Stimulated activated naive CD8-positive, alpha-beta T cell treated with anti-CD3 and anti-CD28 coated beads, Interleukin-15, amount 100 ng/mL, for 72 hours (primary cell): ENCODE measurements at regions not wholly inside any gene's neighbourhood (a gene's known extent, or its start where the extent isn't known, plus 50 kb on each side); places are given as distances from the start of the nearest gene placed in this dataset.
A peak's percentile ranks its signal among the peaks of the same experiment; 100 is the strongest.
"Not testable (repeated sequence)": the region's sequence is repeated elsewhere in the genome, so short reads cannot be mapped to it uniquely, and the experiment has no call there.

ENCODE experiments used
- ATAC-seq: fragments of 150-1000 bp; cut with Tn5 transposase; 2 replicates; pipeline ENCODE4 v1.10.0; 2021; ENCODE audit warnings: mild to moderate bottlenecking, moderate library complexity
- DNase-seq, 2 donors: peaks; one replicate each; pipeline ENCODE4 v3.0.0; 2021 to 2022
- H3K27ac Mint-ChIP-seq, 2 donors: one replicate each; pipeline ENCODE4 v1.8.0; 2022; ENCODE audit warnings: mild to moderate bottlenecking in 2 of 2, mixed read lengths in 2 of 2, moderate library complexity in 2 of 2
- H3K27me3 Mint-ChIP-seq: one replicate; pipeline ENCODE4 v1.8.0; 2022; ENCODE audit warnings: mixed read lengths
- H3K4me1 Mint-ChIP-seq: one replicate; pipeline ENCODE4 v1.8.0; 2022; ENCODE audit warnings: mild to moderate bottlenecking, mixed read lengths
- H3K4me3 Mint-ChIP-seq, 2 donors: one replicate each; pipeline ENCODE4 v1.8.0; 2022; ENCODE audit warnings: mild to moderate bottlenecking in 2 of 2, mixed read lengths in 2 of 2, moderate library complexity in 1 of 2
- H3K9me3 Mint-ChIP-seq, 2 donors: one replicate each; pipeline ENCODE4 v1.8.0; 2022; ENCODE audit warnings: mixed read lengths in 2 of 2

DNA sequence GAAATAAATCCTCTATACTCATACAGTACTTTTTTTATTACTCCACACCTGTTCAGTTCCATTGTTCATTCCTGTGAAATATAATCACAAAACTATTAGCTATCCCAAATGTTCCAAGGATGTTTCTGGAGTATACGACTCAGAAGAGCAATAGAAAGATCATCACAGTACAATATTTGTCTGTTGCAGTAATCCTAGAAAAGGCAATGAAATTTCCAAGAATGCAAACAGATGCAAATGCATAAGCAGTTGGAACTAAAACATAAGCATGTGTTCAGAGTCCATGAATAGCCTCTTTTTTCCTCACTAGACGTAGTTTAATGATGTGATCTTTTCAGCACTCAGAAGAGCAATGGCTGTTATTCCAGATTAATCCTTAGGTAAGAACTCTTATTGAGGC, 55.2 kb downstream of the RTL3 start:
- Mint-ChIP-seq H3K27me3 (no peaks in the 10 kb centered on the region), H3K27ac (no peak overlapping the region), H3K4me1 (no peaks in the 10 kb centered on the region), H3K4me3 (no peak overlapping the region), H3K9me3 (peaks cover 5 to 7% of the 10 kb centered on the region in 2 donors)
- no peak for ATAC-seq
- no peak for DNase-seq

DNA sequence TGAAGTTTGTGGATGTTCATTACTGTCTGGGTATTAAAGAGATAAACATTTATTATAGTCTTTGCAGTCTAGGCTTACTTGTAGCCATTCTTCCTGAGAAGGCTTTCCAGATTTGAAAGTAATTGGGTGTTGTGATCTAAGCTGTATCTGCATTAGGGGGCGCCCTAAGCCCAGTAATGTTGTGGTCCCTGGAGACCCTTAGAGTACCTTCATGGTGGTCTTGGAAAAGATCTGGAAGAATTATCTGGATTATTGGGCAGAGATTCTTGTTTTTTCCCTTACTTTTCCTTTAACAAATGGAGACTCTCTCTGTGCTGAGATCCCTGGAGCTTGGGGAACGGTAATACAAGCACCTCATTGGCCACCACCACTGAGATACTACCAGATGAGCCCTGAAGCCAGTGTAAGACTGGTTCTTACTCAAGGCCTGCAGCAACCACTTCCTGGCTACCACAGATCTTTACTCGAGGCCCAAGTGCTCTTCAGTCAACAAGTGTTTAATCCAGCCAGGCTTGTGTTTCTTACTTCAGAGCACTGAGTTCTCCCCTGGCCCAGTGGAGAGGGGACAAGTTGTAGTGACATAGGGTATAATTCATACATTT, 63.1 kb downstream of the RTL3 start:
- DNase-seq (peak in 1 of 2 donors; percentile 0), ATAC-seq (peak; percentile 60)
- H3K4me3 Mint-ChIP-seq, result no peak overlapping the region
- no peaks in the 10 kb centered on the region for H3K27me3 Mint-ChIP-seq
- no peak overlapping the region for H3K27ac Mint-ChIP-seq
- peaks cover 12 to 16% of the 10 kb centered on the region in 2 donors for H3K9me3 Mint-ChIP-seq
- no peaks in the 10 kb centered on the region for H3K4me1 Mint-ChIP-seq

DNA sequence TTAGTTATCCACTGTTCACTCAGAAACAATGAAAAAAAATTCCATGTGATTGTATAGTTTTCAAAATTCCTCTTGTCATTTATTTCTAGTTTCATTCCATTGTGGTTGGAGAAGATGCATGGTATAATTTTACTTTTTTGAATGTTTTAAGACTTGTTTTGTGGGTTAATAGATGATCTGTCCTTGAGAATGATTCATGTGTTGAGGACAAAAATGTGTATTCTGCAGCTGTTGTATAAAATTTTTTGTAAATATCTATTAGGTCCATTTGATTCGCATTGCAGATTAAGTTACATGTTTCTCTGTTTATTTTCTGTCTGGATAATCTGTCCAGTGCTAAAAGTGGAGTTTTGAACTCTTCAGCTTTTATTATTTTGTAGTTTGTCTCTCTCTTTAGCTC, 65.4 kb downstream of the RTL3 start:
- DNase-seq (no peak), ATAC-seq (no peak)
- H3K27ac Mint-ChIP-seq, result no peak overlapping the region
- H3K27me3 Mint-ChIP-seq, result no peaks in the 10 kb centered on the region
- H3K4me1 Mint-ChIP-seq, result no peaks in the 10 kb centered on the region
- H3K9me3 Mint-ChIP-seq, result peaks cover 7 to 9% of the 10 kb centered on the region in 2 donors
- no peak overlapping the region for H3K4me3 Mint-ChIP-seq

DNA sequence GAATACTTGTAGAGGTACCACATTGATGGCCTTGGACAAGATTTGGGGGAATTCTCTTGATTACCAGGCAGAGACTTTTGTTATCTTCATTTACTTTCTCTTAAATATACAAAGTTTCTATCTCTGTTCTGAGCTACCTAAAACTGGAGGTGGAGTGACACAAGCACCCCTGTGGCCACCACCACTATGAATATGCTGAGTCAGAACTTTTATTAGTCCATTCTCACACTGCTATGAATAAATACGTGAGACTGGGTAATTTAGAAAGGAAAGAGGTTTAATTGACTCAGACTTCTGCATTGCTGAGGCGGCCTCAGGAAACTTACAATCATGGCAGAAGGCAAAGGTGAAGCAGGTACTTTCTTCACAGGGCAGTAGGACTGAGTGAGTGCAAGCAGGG, 67.1 kb downstream of the RTL3 start:
- no peak for DNase-seq

DNA sequence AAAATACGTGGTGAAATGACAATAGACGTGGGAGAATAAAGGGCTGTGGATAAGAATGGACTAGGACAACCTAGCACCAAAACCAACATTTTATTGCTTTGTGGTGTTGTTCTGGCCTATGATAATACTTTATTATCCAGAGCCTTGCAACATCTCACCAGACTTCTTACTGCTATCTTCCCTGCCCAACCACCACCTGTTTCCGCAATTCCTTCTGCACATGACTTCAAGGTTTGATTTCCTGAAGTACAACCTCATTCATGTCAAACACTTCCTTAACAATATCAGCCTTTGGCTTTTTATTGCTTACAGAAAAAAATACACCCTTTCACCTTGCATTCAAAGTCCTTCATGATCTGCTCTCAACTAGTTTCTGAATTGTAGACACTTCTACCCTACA, 84.8 kb downstream of the RTL3 start:
- DNase-seq (no peak), ATAC-seq (no peak)
- H3K4me1 Mint-ChIP-seq, result peaks cover 8% of the 10 kb centered on the region
- H3K4me3 Mint-ChIP-seq, result no peak overlapping the region
- no peaks in the 10 kb centered on the region for H3K27me3 Mint-ChIP-seq
- no peaks in the 10 kb centered on the region for H3K9me3 Mint-ChIP-seq
- H3K27ac Mint-ChIP-seq, result no peak overlapping the region

More for the DNA sequence above, 67.1 kb downstream of the RTL3 start:
- ATAC-seq, result no peak
- H3K27ac Mint-ChIP-seq, result no peak overlapping the region
- H3K4me1 Mint-ChIP-seq, result no peaks in the 10 kb centered on the region
- H3K9me3 Mint-ChIP-seq, result peaks cover 7 to 9% of the 10 kb centered on the region in 2 donors
- no peaks in the 10 kb centered on the region for H3K27me3 Mint-ChIP-seq
- H3K4me3 Mint-ChIP-seq, result no peak overlapping the region

DNA sequence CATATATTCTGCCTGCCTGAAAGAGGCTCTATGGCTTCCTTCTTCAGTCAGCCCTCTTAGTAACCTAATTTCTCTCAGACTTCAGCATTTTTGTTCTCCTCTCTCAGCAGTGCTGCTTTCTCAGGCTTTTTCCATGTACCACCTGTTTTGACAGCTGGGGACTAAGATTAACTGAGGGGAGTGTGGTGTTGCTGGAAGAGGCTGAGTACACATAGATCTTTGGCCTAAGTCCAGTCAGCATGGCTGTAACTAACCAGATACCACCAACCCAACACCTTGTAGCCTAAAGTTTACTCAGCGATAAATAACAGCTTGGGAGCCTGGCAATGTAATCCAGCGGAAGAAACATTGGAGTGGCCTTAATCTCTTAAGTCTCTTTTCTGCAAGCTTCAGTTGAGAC, 85.5 kb downstream of the RTL3 start:
- Mint-ChIP-seq H3K27me3 (no peaks in the 10 kb centered on the region), H3K27ac (no peak overlapping the region), H3K9me3 (no peaks in the 10 kb centered on the region), H3K4me3 (no peak overlapping the region), H3K4me1 (peaks cover 8% of the 10 kb centered on the region)
- DNase-seq (no peak), ATAC-seq (no peak)

DNA sequence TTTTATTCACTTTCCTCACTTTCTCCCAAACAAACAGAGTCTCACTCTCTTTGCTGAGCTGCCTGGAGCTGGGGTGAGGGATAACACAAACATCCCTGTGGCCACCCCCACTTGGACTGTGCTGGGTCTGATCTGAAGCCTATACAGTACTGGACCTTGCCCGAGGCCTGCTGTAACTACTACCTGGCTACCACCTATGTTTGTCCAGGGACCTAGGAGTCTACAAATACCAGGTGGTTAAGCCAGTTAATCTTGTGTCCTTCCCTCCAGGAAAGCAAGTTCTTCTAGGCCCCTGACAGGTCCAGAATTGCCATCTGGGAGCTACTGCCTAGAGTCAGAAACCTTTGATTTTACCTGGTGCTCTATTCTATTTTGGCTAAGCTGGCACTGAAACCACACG, 87.3 kb downstream of the RTL3 start:
- Mint-ChIP-seq H3K27ac (no peak overlapping the region), H3K4me3 (no peak overlapping the region), H3K27me3 (no peaks in the 10 kb centered on the region), H3K9me3 (no peaks in the 10 kb centered on the region), H3K4me1 (peaks cover 8% of the 10 kb centered on the region)
- DNase-seq (no peak), ATAC-seq (no peak)

DNA sequence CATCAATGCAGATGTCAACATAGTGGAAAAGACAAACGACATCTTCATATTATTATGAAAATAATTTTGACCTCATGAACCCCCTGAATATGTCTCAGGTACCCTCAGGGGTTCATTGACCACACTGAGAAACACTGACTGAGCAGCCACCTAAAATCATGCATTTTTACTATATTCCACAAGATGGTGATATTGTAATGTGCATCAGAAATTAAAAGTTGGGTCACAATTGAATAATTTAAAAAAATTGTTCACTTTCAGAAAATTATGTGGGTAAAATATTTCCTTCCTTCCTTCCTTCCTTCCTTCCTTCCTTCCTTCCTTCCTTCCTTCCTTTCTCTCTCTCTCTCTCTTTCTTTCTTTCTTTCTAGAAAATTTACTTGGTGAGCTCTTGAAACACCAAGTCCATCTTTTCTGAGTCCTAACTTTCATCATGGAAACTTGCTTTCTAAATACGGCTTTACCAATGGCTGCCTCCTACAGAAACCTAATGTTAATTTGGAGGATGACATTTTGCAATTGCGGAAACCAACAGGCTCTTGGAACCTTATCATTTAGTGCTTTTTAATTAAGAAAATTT, 103.6 kb downstream of the RTL3 start:
- ATAC-seq (no peak), DNase-seq (no peak)
- Mint-ChIP-seq H3K27ac (no peak overlapping the region), H3K27me3 (no peaks in the 10 kb centered on the region), H3K4me1 (peaks cover 4% of the 10 kb centered on the region), H3K4me3 (peak overlapping the region in 1 of 2 donors; percentile 41), H3K9me3 (peaks cover 0 to under 1% of the 10 kb centered on the region in 2 donors)

DNA sequence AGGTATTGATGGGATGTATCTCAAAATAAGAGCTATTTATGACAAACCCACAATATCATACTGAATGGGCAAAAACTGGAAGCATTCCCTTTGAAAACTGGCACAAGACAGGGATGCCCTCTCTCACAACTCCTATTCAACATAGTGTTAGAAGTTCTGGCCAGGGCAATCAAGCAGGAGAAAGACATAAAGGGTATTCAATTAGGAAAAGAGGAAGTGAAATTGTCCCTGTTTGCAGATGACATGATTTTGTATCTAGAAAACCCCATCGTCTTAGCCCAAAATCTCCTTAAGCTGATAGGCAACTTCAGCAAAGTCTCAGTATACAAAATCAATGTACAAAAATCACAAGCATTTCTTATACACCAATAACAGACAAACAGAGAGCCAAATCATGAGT, 106.5 kb downstream of the RTL3 start:
- H3K4me1 Mint-ChIP-seq, H3K27me3 Mint-ChIP-seq, H3K27ac Mint-ChIP-seq, H3K4me3 Mint-ChIP-seq, ATAC-seq, DNase-seq: not testable (repeated sequence)
- H3K9me3 Mint-ChIP-seq, result peaks cover 0 to 14% of the 10 kb centered on the region in 2 donors

DNA sequence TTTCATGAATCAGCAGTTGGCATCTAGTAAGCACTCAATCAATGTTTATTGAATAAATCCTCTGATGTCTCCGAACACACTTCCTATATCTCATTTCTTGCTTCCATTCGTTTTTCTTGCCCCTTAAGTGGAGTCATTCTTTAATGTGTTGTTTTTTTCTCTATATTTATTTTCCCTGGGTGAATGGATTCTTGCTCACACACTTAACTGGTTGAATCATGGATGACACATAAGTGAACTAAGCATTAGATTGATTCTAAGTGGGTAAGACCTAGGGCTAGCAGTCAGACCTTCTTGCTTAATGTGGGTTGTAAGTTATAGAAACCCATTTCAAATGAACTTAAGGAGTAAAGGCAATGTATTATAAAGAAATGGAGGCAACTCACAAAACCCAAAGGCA, 111.1 kb downstream of the RTL3 start:
- no peak for DNase-seq
- Mint-ChIP-seq H3K9me3 (peaks cover 8 to 40% of the 10 kb centered on the region in 2 donors), H3K4me3 (no peak overlapping the region), H3K4me1 (no peaks in the 10 kb centered on the region), H3K27ac (peak overlapping the region in 1 of 2 donors; percentile 83), H3K27me3 (no peaks in the 10 kb centered on the region)
- ATAC-seq, result no peak

DNA sequence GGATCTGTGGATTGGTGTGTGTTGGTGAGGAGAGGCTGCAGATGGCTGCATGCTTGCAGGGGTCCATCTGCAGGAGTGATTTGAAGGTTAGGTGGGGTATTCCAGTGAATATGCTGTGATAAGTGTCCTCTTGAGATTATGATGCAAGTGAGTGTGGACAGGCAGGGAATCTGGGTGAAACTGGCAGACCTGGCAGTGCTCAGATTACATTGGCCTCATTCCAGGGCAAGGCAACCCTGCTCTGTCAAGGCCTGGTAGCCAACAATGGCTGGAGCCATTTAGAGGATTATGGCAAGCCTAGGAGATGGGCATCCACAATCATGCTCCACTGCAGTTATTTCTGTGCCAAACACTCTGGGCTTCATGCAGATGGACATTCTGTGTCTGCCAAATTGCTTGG, 113.9 kb downstream of the RTL3 start:
- peaks cover 16 to 55% of the 10 kb centered on the region in 2 donors for H3K9me3 Mint-ChIP-seq
- no peaks in the 10 kb centered on the region for H3K27me3 Mint-ChIP-seq
- ATAC-seq (no peak), DNase-seq (no peak)
- no peak overlapping the region for H3K4me3 Mint-ChIP-seq
- no peak overlapping the region for H3K27ac Mint-ChIP-seq
- no peaks in the 10 kb centered on the region for H3K4me1 Mint-ChIP-seq

DNA sequence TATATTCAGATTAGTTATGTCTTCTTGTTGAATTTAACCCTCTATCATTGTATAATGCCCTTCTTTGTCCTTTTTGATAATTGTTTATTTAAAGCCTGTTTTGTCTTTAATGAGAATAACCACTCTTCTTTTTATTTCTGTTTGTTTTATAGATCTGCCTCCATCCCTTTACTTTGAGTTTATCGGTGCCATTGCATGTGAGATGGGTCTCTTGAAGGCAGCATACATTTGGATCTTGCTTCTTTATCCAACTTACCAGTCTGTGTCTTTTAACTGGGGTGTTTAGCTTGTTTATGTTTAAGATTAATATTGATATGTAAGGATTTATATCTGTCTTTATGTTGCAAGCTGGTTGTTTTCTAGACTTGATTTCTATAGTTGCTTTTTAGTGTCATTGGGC, 115.8 kb downstream of the RTL3 start:
- DNase-seq (no peak), ATAC-seq (no peak)
- peaks cover 22 to 57% of the 10 kb centered on the region in 2 donors for H3K9me3 Mint-ChIP-seq
- H3K27ac Mint-ChIP-seq, result no peak overlapping the region
- no peak overlapping the region for H3K4me3 Mint-ChIP-seq
- H3K4me1 Mint-ChIP-seq, result no peaks in the 10 kb centered on the region
- H3K27me3 Mint-ChIP-seq, result no peaks in the 10 kb centered on the region

DNA sequence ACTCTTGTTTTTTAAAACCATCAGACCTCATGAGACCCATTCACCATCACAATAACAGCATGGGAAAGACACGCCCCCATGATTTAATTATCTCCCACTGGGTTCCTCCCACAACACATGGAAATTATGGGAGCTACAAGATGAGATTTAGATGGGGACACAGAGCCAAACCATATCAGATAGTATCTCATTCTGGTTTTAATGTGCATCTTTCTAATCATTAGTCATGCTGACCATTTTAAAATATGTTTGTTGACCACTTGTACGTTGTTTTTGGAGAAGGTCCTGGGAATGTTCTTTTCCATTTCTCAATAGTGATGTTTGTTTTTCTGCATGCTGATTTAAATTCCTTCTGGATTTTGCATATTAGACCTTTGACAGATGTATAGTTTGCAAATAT, 119.0 kb downstream of the RTL3 start:
- ATAC-seq (no peak), DNase-seq (no peak)
- H3K27me3 Mint-ChIP-seq, result no peaks in the 10 kb centered on the region
- H3K4me3 Mint-ChIP-seq, result no peak overlapping the region
- H3K9me3 Mint-ChIP-seq, result peaks cover 21 to 46% of the 10 kb centered on the region in 2 donors
- H3K27ac Mint-ChIP-seq, result no peak overlapping the region
- H3K4me1 Mint-ChIP-seq, result no peaks in the 10 kb centered on the region

DNA sequence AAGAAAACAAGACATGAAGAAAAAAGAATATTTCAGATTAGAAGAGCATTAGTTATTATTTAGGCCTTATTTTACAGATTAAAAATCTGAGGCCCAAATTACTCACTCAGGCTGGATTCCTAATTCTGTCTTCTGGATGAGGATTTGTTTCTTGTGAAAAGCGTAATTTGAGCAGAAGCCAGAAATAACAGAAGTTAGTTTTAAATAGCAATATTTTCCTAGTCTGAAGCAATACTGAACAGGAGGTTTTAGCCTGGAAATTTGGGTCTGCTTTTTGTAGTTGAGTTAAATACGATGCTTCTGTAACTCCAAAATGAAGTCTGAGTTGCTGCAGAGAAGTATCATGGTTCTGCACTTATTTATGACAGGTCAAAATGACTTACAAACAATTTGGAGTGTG, 124.9 kb downstream of the RTL3 start:
- H3K4me1 Mint-ChIP-seq, result no peaks in the 10 kb centered on the region
- no peaks in the 10 kb centered on the region for H3K9me3 Mint-ChIP-seq
- ATAC-seq (no peak), DNase-seq (no peak)
- H3K27ac Mint-ChIP-seq, result no peak overlapping the region
- H3K4me3 Mint-ChIP-seq, result no peak overlapping the region
- no peaks in the 10 kb centered on the region for H3K27me3 Mint-ChIP-seq

DNA sequence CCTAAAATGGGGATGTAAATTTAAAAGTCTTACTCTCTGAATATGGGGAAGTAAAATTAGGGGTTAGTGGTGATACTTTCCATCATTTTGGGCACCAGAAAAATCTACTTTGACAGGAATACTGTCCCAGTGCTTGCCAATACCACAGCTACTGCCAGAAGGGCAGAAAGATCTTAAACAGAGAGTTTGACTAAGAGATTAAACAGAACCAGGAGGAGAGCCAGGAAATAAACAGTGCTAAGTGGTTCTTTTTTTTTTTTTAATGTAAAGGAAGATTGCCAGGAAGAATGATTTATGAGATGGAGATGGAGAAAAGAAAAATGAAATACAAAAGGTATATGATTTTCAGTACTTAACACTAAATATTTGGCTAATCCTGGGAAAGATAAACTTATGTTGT, 126.8 kb downstream of the RTL3 start:
- Mint-ChIP-seq H3K4me3 (no peak overlapping the region), H3K9me3 (no peaks in the 10 kb centered on the region), H3K27me3 (no peaks in the 10 kb centered on the region), H3K4me1 (peaks cover 12% of the 10 kb centered on the region), H3K27ac (peak overlapping the region in 1 of 2 donors; percentile 33)
- no peak for ATAC-seq
- no peak for DNase-seq

DNA sequence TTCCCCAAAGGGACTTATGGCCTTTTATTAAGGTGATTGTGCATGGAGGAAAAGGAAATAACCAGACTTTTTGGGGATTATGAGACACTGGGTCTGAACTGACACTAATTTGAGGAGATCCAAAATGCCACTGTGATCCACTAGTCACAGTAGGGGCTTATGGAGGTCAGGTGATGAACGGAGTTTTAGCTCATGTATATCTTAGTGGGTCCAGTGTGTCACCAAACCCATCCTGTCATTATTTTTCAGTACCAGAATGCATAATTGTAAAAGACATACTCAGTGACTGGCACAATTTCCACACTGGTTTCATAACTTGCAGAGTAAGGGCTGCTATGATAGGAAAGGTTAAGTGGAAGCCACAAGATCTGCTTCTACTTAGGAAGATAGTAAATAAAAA, 131.3 kb downstream of the RTL3 start:
- DNase-seq, result no peak
- Mint-ChIP-seq H3K4me3 (no peak overlapping the region), H3K27ac (peak overlapping the region; percentile 34 to 72), H3K4me1 (peaks cover 21% of the 10 kb centered on the region), H3K9me3 (no peaks in the 10 kb centered on the region), H3K27me3 (no peaks in the 10 kb centered on the region)
- peak; percentile 58 for ATAC-seq

DNA sequence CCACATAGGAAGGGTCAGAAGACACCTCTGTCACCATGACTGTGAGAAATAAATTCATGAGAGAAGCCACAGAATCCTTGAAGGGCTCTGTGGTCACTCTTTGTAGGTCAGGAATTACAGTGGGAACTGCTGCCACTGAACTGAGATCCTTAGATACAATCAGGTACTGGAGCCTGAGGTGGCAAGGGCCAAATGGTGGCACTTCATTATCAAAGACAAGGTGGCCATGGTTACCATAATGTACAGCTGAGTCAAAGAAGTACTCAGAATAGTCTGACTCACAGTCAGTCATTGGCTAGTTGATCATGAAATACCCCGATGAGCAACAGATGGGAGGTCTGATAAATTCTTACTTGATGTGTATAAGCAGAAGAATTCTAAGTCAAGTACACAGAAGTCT, 131.9 kb downstream of the RTL3 start:
- peak overlapping the region; percentile 35 to 79 for H3K27ac Mint-ChIP-seq
- peak; percentile 97 for ATAC-seq
- peak overlapping the region in 1 of 2 donors; percentile 19 for H3K4me3 Mint-ChIP-seq
- no peaks in the 10 kb centered on the region for H3K27me3 Mint-ChIP-seq
- peaks cover 21% of the 10 kb centered on the region for H3K4me1 Mint-ChIP-seq
- no peaks in the 10 kb centered on the region for H3K9me3 Mint-ChIP-seq
- DNase-seq, result peak in 1 of 2 donors; percentile 41
